ENCODE measurements at regions not wholly inside any gene's neighbourhood (a gene's known extent, or its start where the extent isn't known, plus 50 kb on each side); places are given as distances from the start of the nearest gene placed in this dataset.

DNA sequence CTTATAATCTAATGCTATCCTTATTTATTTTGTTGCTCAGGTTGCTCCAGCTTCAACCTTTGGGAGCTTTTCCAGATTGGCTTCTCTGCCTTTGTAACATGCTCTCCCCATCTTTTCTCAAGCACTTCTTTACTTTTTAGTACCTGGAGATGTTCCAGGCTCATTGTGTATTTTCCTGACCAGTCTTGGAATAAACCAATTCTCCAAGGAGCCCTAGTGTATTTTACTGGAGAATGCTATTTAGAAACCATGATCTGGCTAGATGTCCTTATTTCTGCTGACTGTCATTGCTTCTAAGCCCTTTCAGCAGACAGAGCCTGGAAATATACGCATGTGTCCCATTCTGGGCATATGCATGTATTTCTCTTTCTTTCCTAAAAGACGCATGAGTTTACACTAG is 95.7 kb downstream of the EMX2 start:
- Histone ChIP-seq H3K9me3 (no peaks in the 10 kb centered on the region), H3K4me1 (no peaks in the 10 kb centered on the region), H3K4me3 (no peak overlapping the region), H3K27ac (no peak overlapping the region), H3K36me3 (no peaks in the 10 kb centered on the region), H3K9ac (ENCODE audit: low read depth in 2 of 2, low read length in 2 of 2) (no peak overlapping the region), H3K27me3 (no peaks in the 10 kb centered on the region)
- TF ChIP-seq CTCF (IDR thresholded peaks at IDR 0.05) = no peak
- no peak for DNase-seq
- intact Hi-C loops (cut with DNase I) = no loop called here

DNA sequence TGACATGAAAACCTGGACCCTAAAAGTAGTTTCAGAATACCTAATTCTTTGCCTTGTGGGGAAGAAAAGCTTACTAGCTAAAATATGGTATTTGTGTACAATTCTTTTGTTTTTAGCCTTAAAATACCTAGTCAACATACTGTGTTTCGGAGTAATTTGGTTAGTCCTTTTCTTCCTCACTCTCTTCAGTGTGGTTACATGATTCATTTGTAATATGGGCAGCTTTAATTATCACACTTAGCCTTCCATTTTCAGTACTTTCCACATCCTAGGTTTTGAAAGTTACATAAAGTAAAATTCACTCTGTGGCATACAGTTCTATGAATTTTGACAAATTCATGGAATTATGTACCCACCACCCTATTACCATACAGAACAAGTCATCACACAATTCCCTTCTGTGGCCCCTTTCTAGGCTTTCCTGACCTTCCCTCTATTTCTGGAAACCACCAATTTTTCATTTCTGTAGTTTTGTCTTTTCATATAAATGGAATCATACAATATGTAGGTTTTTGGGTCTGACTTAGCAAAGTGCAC is 96.2 kb downstream of the EMX2 start:
- intact Hi-C loops (cut with DNase I) = no loop called here
- H3K4me3 ChIP-seq = no peak overlapping the region
- H3K9me3 ChIP-seq = no peaks in the 10 kb centered on the region
- TF ChIP-seq CTCF (IDR thresholded peaks at IDR 0.05) = no peak
- no peaks in the 10 kb centered on the region for H3K27me3 ChIP-seq
- H3K9ac ChIP-seq (ENCODE audit: low read depth in 2 of 2, low read length in 2 of 2) = no peak overlapping the region
- DNase-seq = no peak
- no peak overlapping the region for H3K27ac ChIP-seq
- H3K36me3 ChIP-seq = no peaks in the 10 kb centered on the region
- H3K4me1 ChIP-seq = no peaks in the 10 kb centered on the region

DNA sequence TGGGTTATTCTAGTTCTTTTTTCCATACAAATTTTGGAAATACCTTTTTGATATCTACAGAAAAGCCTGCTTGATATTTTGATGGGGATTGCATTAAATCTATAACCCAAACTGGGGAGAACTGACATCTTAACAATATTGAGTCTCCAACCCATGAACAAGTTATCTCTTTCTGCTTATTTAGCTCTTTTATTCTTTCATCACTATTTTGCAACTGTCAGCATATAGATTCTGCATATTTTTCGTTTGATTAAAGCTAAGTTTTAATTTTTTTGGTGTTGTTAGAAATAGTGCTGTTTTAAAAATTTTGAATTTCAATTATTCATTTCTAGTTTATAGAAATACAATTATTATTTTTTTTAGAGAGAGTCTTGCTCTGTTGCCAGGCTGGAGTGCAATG is 97.9 kb downstream of the EMX2 start:
- Histone ChIP-seq H3K4me3 (no peak overlapping the region), H3K9me3 (no peaks in the 10 kb centered on the region), H3K4me1 (no peaks in the 10 kb centered on the region), H3K9ac (ENCODE audit: low read depth in 2 of 2, low read length in 2 of 2) (no peak overlapping the region), H3K36me3 (no peaks in the 10 kb centered on the region), H3K27me3 (no peaks in the 10 kb centered on the region), H3K27ac (no peak overlapping the region)
- TF ChIP-seq CTCF (IDR thresholded peaks at IDR 0.05) = no peak
- no peak for DNase-seq
- intact Hi-C loops (cut with DNase I) = no loop called here

GRCh38 chr10:117646718-117647117 is 104.2 kb downstream of the EMX2 start:
- Histone ChIP-seq H3K9ac (ENCODE audit: low read depth in 2 of 2, low read length in 2 of 2) (no peak overlapping the region), H3K4me1 (no peaks in the 10 kb centered on the region), H3K4me3 (no peak overlapping the region), H3K36me3 (no peaks in the 10 kb centered on the region), H3K27ac (no peak overlapping the region), H3K9me3 (no peaks in the 10 kb centered on the region), H3K27me3 (no peaks in the 10 kb centered on the region)
- intact Hi-C loops (cut with DNase I) = no loop called here
- DNase-seq = no peak
- TF ChIP-seq CTCF (IDR thresholded peaks at IDR 0.05) = no peak

DNA sequence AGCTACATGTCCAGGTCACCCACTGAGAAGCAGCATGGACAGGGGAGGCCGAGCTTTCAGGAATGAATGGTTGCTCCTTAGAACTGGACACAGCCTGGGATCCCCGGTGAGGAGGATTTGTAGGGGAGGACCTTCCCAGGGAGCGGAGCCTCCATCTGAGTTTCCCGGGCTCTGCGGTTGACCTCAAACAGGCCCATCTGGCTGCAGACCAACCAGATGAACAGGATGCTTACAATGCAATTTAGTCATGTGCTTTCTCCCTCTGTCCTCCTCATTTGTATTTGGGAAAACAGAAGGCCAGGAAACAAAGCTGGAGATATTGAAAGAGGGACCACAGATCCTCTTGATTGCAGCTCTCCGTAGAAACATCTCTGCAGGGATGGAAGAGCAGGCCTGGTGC is 104.8 kb downstream of the EMX2 start:
- Histone ChIP-seq H3K9ac (ENCODE audit: low read depth in 2 of 2, low read length in 2 of 2) (no peak overlapping the region), H3K4me1 (no peaks in the 10 kb centered on the region), H3K27me3 (no peaks in the 10 kb centered on the region), H3K27ac (no peak overlapping the region), H3K4me3 (no peak overlapping the region), H3K36me3 (no peaks in the 10 kb centered on the region), H3K9me3 (no peaks in the 10 kb centered on the region)
- no peak for DNase-seq
- intact Hi-C loops (cut with DNase I) = no loop called here
- no peak for TF ChIP-seq CTCF (IDR thresholded peaks at IDR 0.05)

GRCh38 chr10:117651121-117651520 is 108.6 kb downstream of the EMX2 start:
- no peak overlapping the region for H3K9ac ChIP-seq (ENCODE audit: low read depth in 2 of 2, low read length in 2 of 2)
- intact Hi-C loops (cut with DNase I) = no loop called here
- no peaks in the 10 kb centered on the region for H3K27me3 ChIP-seq
- H3K4me1 ChIP-seq = no peaks in the 10 kb centered on the region
- no peaks in the 10 kb centered on the region for H3K9me3 ChIP-seq
- TF ChIP-seq CTCF (IDR thresholded peaks at IDR 0.05) = no peak
- no peak for DNase-seq
- no peaks in the 10 kb centered on the region for H3K36me3 ChIP-seq
- H3K27ac ChIP-seq = no peak overlapping the region
- H3K4me3 ChIP-seq = no peak overlapping the region

Measured in colonic mucosa (tissue), 4 donors.